BE2C (cell line): ENCODE measurements at regions not wholly inside any gene's neighbourhood (a gene's known extent, or its start where the extent isn't known, plus 50 kb on each side); places are given as distances from the start of the nearest gene placed in this dataset.

Experiments
- DNase-seq: peaks from one replicate; pipeline ENCODE4 v3.0.0-alpha.2; 2020
- H3K27me3 ChIP-seq: fragments of 250-450 bp; sonication (Bioruptor Pico); 2 replicates; pipeline ENCODE4 v1.5.1; 2020; ENCODE audit warnings: mild to moderate bottlenecking
- H3K36me3 ChIP-seq: fragments of 250-450 bp; sonication (Bioruptor Pico); 2 replicates; pipeline ENCODE4 v1.5.1; 2020; ENCODE audit warnings: mild to moderate bottlenecking
- H3K4me1 ChIP-seq: fragments of 250-450 bp; sonication (Bioruptor Pico); 2 replicates; pipeline ENCODE4 v1.5.1; 2020
- H3K4me3 ChIP-seq: 2 replicates; pipeline ENCODE4 v1.5.1; 2011; ENCODE audit warnings: low read depth, low read length
- H3K9me3 ChIP-seq: fragments of 250-450 bp; sonication (Bioruptor Pico); 2 replicates; pipeline ENCODE4 v1.5.1; 2020
- CTCF ChIP-seq: IDR thresholded peaks from 2 replicates; pipeline ENCODE4 v1.5.1; 2012; ENCODE audit warnings: mild to moderate bottlenecking, low read depth, low read length

GRCh38 chr2:187934236-187934635 is 357.4 kb upstream of the GULP1 start:
- no peak overlapping the region for H3K4me3 ChIP-seq
- TF ChIP-seq CTCF = no peak
- H3K27me3 ChIP-seq = no peaks in the 10 kb centered on the region
- no peak for DNase-seq
- H3K4me1 ChIP-seq = no peaks in the 10 kb centered on the region
- H3K36me3 ChIP-seq = no peaks in the 10 kb centered on the region
- no peaks in the 10 kb centered on the region for H3K9me3 ChIP-seq

- H3K4me3 ChIP-seq = no peak overlapping the region
- TF ChIP-seq CTCF = no peak
- no peaks in the 10 kb centered on the region for H3K4me1 ChIP-seq
- H3K9me3 ChIP-seq = no peaks in the 10 kb centered on the region
- DNase-seq = no peak
- H3K27me3 ChIP-seq = no peaks in the 10 kb centered on the region
- H3K36me3 ChIP-seq = no peaks in the 10 kb centered on the region
These were observed 357.0 kb upstream of the GULP1 start for GRCh38 chr2:187934692-187935091.

- no peak for TF ChIP-seq CTCF
- no peaks in the 10 kb centered on the region for H3K27me3 ChIP-seq
- no peak for DNase-seq
- H3K4me3 ChIP-seq = no peak overlapping the region
- H3K4me1 ChIP-seq = no peaks in the 10 kb centered on the region
- H3K36me3 ChIP-seq = no peaks in the 10 kb centered on the region
- no peaks in the 10 kb centered on the region for H3K9me3 ChIP-seq
These were observed 356.5 kb upstream of the GULP1 start for GRCh38 chr2:187935126-187935525.

GRCh38 chr2:187936228-187936627 is 355.4 kb upstream of the GULP1 start:
- Histone ChIP-seq H3K27me3 (no peaks in the 10 kb centered on the region), H3K4me1 (no peaks in the 10 kb centered on the region), H3K4me3 (no peak overlapping the region), H3K36me3 (no peaks in the 10 kb centered on the region), H3K9me3 (no peaks in the 10 kb centered on the region)
- no peak for TF ChIP-seq CTCF
- no peak for DNase-seq

- Histone ChIP-seq H3K9me3 (no peaks in the 10 kb centered on the region), H3K4me3 (no peak overlapping the region), H3K4me1 (no peaks in the 10 kb centered on the region), H3K36me3 (no peaks in the 10 kb centered on the region), H3K27me3 (no peaks in the 10 kb centered on the region)
- no peak for DNase-seq
- TF ChIP-seq CTCF = no peak
These were observed 352.5 kb upstream of the GULP1 start for GRCh38 chr2:187939180-187939579.

GRCh38 chr2:187942876-187943275 is 348.8 kb upstream of the GULP1 start:
- H3K27me3 ChIP-seq = no peaks in the 10 kb centered on the region

More at GRCh38 chr2:187942876-187943275, 348.8 kb upstream of the GULP1 start:
- no peak for DNase-seq
- Histone ChIP-seq H3K4me3 (no peak overlapping the region), H3K9me3 (no peaks in the 10 kb centered on the region), H3K4me1 (no peaks in the 10 kb centered on the region), H3K36me3 (no peaks in the 10 kb centered on the region)
- no peak for TF ChIP-seq CTCF
